ENCODE measurements at regions not wholly inside any gene's neighbourhood (a gene's known extent, or its start where the extent isn't known, plus 50 kb on each side); places are given as distances from the start of the nearest gene placed in this dataset.

DNA sequence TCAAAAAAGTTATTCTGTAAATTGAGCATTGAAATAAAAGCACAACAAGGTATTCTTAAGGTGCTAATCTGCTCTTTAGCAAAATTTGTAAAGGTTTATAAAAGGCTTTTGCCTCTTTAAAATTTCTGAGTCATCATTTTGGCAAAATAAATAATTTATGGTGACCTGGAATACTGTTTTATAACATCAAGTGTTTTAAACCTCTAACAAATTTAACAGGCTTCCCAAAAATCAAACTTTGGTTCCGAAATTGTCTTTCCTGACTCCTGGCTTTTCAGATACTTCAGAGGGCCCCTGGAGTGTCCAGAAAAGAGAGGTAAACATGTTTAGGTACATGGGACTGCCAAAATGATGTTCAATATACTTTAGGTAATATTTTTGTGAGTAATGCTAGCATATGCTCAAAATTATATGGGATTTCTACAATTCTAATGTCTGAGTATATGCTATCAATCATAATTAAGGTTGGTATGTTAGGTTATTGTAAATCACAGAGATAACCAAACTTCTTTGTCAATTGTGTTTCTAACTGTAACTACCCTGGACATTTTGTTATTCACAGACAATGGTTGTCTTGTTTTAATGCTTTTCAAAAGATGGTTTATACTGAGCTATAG lies 160.3 kb upstream of the OLIG3 start:
- no TSS peak for BruUV-seq (replicated peaks)
- no peak overlapping the region for H2AFZ ChIP-seq (ENCODE audit: control insufficient read depth, low read depth, low read length)
- H3K27me3 ChIP-seq (replicated peaks in 1 of 2; ENCODE audit: control insufficient read depth in 2 of 2, insufficient read depth in 2 of 2, low read length in 1 of 2), result no peaks in the 10 kb centered on the region
- H4K20me1 ChIP-seq (ENCODE audit: control insufficient read depth, insufficient read depth), result no peaks in the 10 kb centered on the region
- no peak for ATAC-seq
- 87% methylated on average over 1 of the region's 1 CpG for WGBS (ENCODE audit: insufficient coverage, insufficient replicate concordance, low lambda C conversion rate, missing lambda C conversion rate)
- ChIA-PET CTCF (interaction anchor here (0.7 to 5.8 kb wide), 6 partner anchors 9 to 82 kb away, joined by 3 to 34 read pairs (median 3); no protein-coding TSS in a partner anchor), SMC1A (ENCODE audit: uncharacterized antibody, unreplicated experiment) (interaction anchor here (0.7 to 2.6 kb wide), 7 partner anchors 11 to 141 kb away, joined by 3 to 16 read pairs (median 3); no protein-coding TSS in a partner anchor), POLR2A (interaction anchor here (1.3 kb wide), 1 partner anchor 44 kb away, joined by 3 read pairs; no protein-coding TSS in a partner anchor), RAD21 (ENCODE audit: unreplicated experiment) (no interaction called here)
- no peaks in the 10 kb centered on the region for H3K9me3 ChIP-seq (replicated peaks; ENCODE audit: control insufficient read depth, insufficient read depth, low read length)
- TF ChIP-seq, protein P1, sequence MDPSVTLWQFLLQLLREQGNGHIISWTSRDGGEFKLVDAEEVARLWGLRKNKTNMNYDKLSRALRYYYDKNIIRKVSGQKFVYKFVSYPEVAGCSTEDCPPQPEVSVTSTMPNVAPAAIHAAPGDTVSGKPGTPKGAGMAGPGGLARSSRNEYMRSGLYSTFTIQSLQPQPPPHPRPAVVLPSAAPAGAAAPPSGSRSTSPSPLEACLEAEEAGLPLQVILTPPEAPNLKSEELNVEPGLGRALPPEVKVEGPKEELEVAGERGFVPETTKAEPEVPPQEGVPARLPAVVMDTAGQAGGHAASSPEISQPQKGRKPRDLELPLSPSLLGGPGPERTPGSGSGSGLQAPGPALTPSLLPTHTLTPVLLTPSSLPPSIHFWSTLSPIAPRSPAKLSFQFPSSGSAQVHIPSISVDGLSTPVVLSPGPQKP (IDR thresholded peaks at IDR 0.05; ENCODE audit: low read depth, low read length), result no peak
- TF ChIP-seq CHD2 (IDR thresholded peaks at IDR 0.05; ENCODE audit: borderline replicate concordance, low read depth, low read length), result no peak
- no peak for DNase-seq (ENCODE audit: low read depth, low spot score)
- no peaks in the 10 kb centered on the region for H3K79me2 ChIP-seq (ENCODE audit: control insufficient read depth, insufficient read depth, low read length)
- H3K4me3 ChIP-seq, result no peak overlapping the region
- H3K4me1 ChIP-seq (ENCODE audit: control insufficient read depth, insufficient read depth, low read length), result no peaks in the 10 kb centered on the region
- no peaks in the 10 kb centered on the region for H3K36me3 ChIP-seq (ENCODE audit: control insufficient read depth in 2 of 2, insufficient read depth in 2 of 2, low read length in 1 of 2)
- no peak overlapping the region for H3K9ac ChIP-seq (ENCODE audit: control insufficient read depth, insufficient read depth, low read length)
- in situ Hi-C loops (cut with MboI) (no loop called here), intact Hi-C loops (cut with micrococcal nuclease; ENCODE audit: unreplicated experiment) (no loop called here)
- no peak for FAIRE-seq
- no peak overlapping the region for H3K4me2 ChIP-seq (ENCODE audit: control insufficient read depth, insufficient read depth)
- no peak overlapping the region for H3K27ac ChIP-seq (ENCODE audit: control insufficient read depth, insufficient read depth)

- no peaks in the 10 kb centered on the region for H3K79me2 ChIP-seq (ENCODE audit: control insufficient read depth, insufficient read depth, low read length)
- ChIA-PET RAD21 (ENCODE audit: unreplicated experiment) (no interaction called here), POLR2A (no interaction called here), SMC1A (ENCODE audit: uncharacterized antibody, unreplicated experiment) (interaction anchor here (0.7 to 1.5 kb wide), 4 partner anchors 11 to 140 kb away, joined by 3 to 4 read pairs (median 3); no protein-coding TSS in a partner anchor), CTCF (interaction anchor here (0.7 to 5.8 kb wide), 5 partner anchors 9 to 83 kb away, joined by 3 to 34 read pairs (median 3); no protein-coding TSS in a partner anchor)
- 92% methylated on average over 2 of the region's 2 CpGs for WGBS (ENCODE audit: insufficient coverage, insufficient replicate concordance, low lambda C conversion rate, missing lambda C conversion rate)
- no peaks in the 10 kb centered on the region for H3K9me3 ChIP-seq (replicated peaks; ENCODE audit: control insufficient read depth, insufficient read depth, low read length)
- TF ChIP-seq EZH2 (IDR thresholded peaks at IDR 0.05; ENCODE audit: borderline replicate concordance, control insufficient read depth, low read depth, low read length) (no peak), BCL3 (IDR thresholded peaks at IDR 0.05; ENCODE audit: borderline replicate concordance, insufficient read depth, low read depth, low read length, poor library complexity, severe bottlenecking) (no peak), JUNB (IDR thresholded peaks at IDR 0.05) (no peak), ZNF622 (IDR thresholded peaks at IDR 0.05) (no peak), SMAD1 (IDR thresholded peaks at IDR 0.05; ENCODE audit: low read depth, partially characterized antibody) (no peak), ZNF207 (IDR thresholded peaks at IDR 0.05; ENCODE audit: borderline replicate concordance) (no peak), IRF4 (IDR thresholded peaks at IDR 0.05; ENCODE audit: low read depth, low read length) (no peak), KDM1A (IDR thresholded peaks at IDR 0.05; ENCODE audit: borderline replicate concordance) (no peak), SUPT20H (IDR thresholded peaks at IDR 0.05; ENCODE audit: borderline replicate concordance, control insufficient read depth, low read depth, low read length) (no peak), NFYB (IDR thresholded peaks at IDR 0.05; ENCODE audit: insufficient read depth, low read depth, low read length) (no peak)
- TF ChIP-seq, protein P2, sequence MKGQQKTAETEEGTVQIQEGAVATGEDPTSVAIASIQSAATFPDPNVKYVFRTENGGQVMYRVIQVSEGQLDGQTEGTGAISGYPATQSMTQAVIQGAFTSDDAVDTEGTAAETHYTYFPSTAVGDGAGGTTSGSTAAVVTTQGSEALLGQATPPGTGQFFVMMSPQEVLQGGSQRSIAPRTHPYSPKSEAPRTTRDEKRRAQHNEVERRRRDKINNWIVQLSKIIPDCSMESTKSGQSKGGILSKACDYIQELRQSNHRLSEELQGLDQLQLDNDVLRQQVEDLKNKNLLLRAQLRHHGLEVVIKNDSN (IDR thresholded peaks at IDR 0.05; ENCODE audit: borderline replicate concordance, extremely low read length, insufficient read depth, low read depth, low read length), result no peak
- in situ Hi-C loops (cut with MboI) (no loop called here), intact Hi-C loops (cut with micrococcal nuclease; ENCODE audit: unreplicated experiment) (no loop called here)
- no peaks in the 10 kb centered on the region for H3K4me1 ChIP-seq (ENCODE audit: control insufficient read depth, insufficient read depth, low read length)
- H3K4me2 ChIP-seq (ENCODE audit: control insufficient read depth, insufficient read depth), result no peak overlapping the region
- H3K27me3 ChIP-seq (replicated peaks in 1 of 2; ENCODE audit: control insufficient read depth in 2 of 2, insufficient read depth in 2 of 2, low read length in 1 of 2), result no peaks in the 10 kb centered on the region
- H3K36me3 ChIP-seq (ENCODE audit: control insufficient read depth in 2 of 2, insufficient read depth in 2 of 2, low read length in 1 of 2), result no peaks in the 10 kb centered on the region
- no peak overlapping the region for H3K9ac ChIP-seq (ENCODE audit: control insufficient read depth, insufficient read depth, low read length)
- DNase-seq (ENCODE audit: low read depth, low spot score) (no peak), FAIRE-seq (no peak), ATAC-seq (no peak)
- H3K27ac ChIP-seq (ENCODE audit: control insufficient read depth, insufficient read depth), result no peak overlapping the region
- BruUV-seq (replicated peaks), result no TSS peak
- no peaks in the 10 kb centered on the region for H4K20me1 ChIP-seq (ENCODE audit: control insufficient read depth, insufficient read depth)
- H3K4me3 ChIP-seq, result no peak overlapping the region
- no peak overlapping the region for H2AFZ ChIP-seq (ENCODE audit: control insufficient read depth, low read depth, low read length)
These were observed 161.1 kb upstream of the OLIG3 start for GRCh38 chr6:137655291-137655690.
